ENCODE measurements at regions not wholly inside any gene's neighbourhood (a gene's known extent, or its start where the extent isn't known, plus 50 kb on each side); places are given as distances from the start of the nearest gene placed in this dataset.

- Mint-ChIP-seq H3K4me1 (ENCODE audit: low read depth) (no peaks in the 10 kb centered on the region), H3K27me3 (no peaks in the 10 kb centered on the region), H3K27ac (no peak overlapping the region), H3K9me3 (peaks cover 21% of the 10 kb centered on the region), H3K36me3 (ENCODE audit: low read depth) (no peaks in the 10 kb centered on the region), H3K4me3 (no peak overlapping the region)
- intact Hi-C loops (cut with micrococcal nuclease), result loop anchor here (10.0 kb wide), 1 partner anchor 677 kb away; no protein-coding TSS in a partner anchor
Measured at GRCh38 chr1:222161676-222162075, 386.2 kb downstream of the HHIPL2 start.

GRCh38 chr1:222157612-222158011, 390.3 kb downstream of the HHIPL2 start:
- Mint-ChIP-seq H3K27me3 (no peaks in the 10 kb centered on the region), H3K27ac (no peak overlapping the region)

GRCh38 chr1:222140206-222140605, 398.3 kb upstream of the DUSP10 start:
- Mint-ChIP-seq H3K4me1 (ENCODE audit: low read depth) (no peaks in the 10 kb centered on the region), H3K27ac (no peak overlapping the region), H3K36me3 (ENCODE audit: low read depth) (no peaks in the 10 kb centered on the region), H3K27me3 (no peaks in the 10 kb centered on the region), H3K4me3 (no peak overlapping the region), H3K9me3 (peaks cover 9% of the 10 kb centered on the region)
- intact Hi-C loops (cut with micrococcal nuclease), result no loop called here

More at GRCh38 chr1:222157612-222158011, 390.3 kb downstream of the HHIPL2 start:
- H3K4me3 Mint-ChIP-seq, result no peak overlapping the region
- intact Hi-C loops (cut with micrococcal nuclease), result no loop called here
- H3K9me3 Mint-ChIP-seq, result peaks cover 24% of the 10 kb centered on the region
- no peaks in the 10 kb centered on the region for H3K36me3 Mint-ChIP-seq (ENCODE audit: low read depth)
- H3K4me1 Mint-ChIP-seq (ENCODE audit: low read depth), result no peaks in the 10 kb centered on the region

GRCh38 chr1:222138095-222138494, 396.2 kb upstream of the DUSP10 start:
- Mint-ChIP-seq H3K36me3 (ENCODE audit: low read depth) (no peaks in the 10 kb centered on the region), H3K27ac (no peak overlapping the region), H3K4me3 (no peak overlapping the region), H3K27me3 (no peaks in the 10 kb centered on the region), H3K4me1 (ENCODE audit: low read depth) (no peaks in the 10 kb centered on the region), H3K9me3 (peaks cover 28% of the 10 kb centered on the region)
- intact Hi-C loops (cut with micrococcal nuclease), result no loop called here

GRCh38 chr1:222136869-222137268, 395.0 kb upstream of the DUSP10 start:
- Mint-ChIP-seq H3K4me1 (ENCODE audit: low read depth) (no peaks in the 10 kb centered on the region), H3K27me3 (no peaks in the 10 kb centered on the region), H3K36me3 (ENCODE audit: low read depth) (no peaks in the 10 kb centered on the region), H3K4me3 (no peak overlapping the region), H3K9me3 (peaks cover 28% of the 10 kb centered on the region), H3K27ac (no peak overlapping the region)
- intact Hi-C loops (cut with micrococcal nuclease), result no loop called here

- Mint-ChIP-seq H3K27ac (no peak overlapping the region), H3K27me3 (no peaks in the 10 kb centered on the region), H3K36me3 (ENCODE audit: low read depth) (no peaks in the 10 kb centered on the region), H3K4me3 (no peak overlapping the region), H3K4me1 (ENCODE audit: low read depth) (no peaks in the 10 kb centered on the region), H3K9me3 (peaks cover 7% of the 10 kb centered on the region)
- intact Hi-C loops (cut with micrococcal nuclease), result no loop called here
Measured at GRCh38 chr1:222129041-222129440, 387.2 kb upstream of the DUSP10 start.

GRCh38 chr1:222127526-222128152, 385.8 kb upstream of the DUSP10 start:
- Mint-ChIP-seq H3K27ac (no peak overlapping the region), H3K4me3 (no peak overlapping the region), H3K36me3 (ENCODE audit: low read depth) (no peaks in the 10 kb centered on the region), H3K27me3 (no peaks in the 10 kb centered on the region), H3K4me1 (ENCODE audit: low read depth) (no peaks in the 10 kb centered on the region), H3K9me3 (no peaks in the 10 kb centered on the region)
- intact Hi-C loops (cut with micrococcal nuclease), result no loop called here

GRCh38 chr1:222127096-222127495, 385.2 kb upstream of the DUSP10 start:
- no peak overlapping the region for H3K4me3 Mint-ChIP-seq
- H3K27ac Mint-ChIP-seq, result no peak overlapping the region
- intact Hi-C loops (cut with micrococcal nuclease), result no loop called here
- no peaks in the 10 kb centered on the region for H3K9me3 Mint-ChIP-seq
- no peaks in the 10 kb centered on the region for H3K36me3 Mint-ChIP-seq (ENCODE audit: low read depth)
- no peaks in the 10 kb centered on the region for H3K27me3 Mint-ChIP-seq
- H3K4me1 Mint-ChIP-seq (ENCODE audit: low read depth), result no peaks in the 10 kb centered on the region

- Mint-ChIP-seq H3K27me3 (no peaks in the 10 kb centered on the region), H3K9me3 (no peaks in the 10 kb centered on the region), H3K36me3 (ENCODE audit: low read depth) (no peaks in the 10 kb centered on the region), H3K27ac (no peak overlapping the region), H3K4me3 (no peak overlapping the region), H3K4me1 (ENCODE audit: low read depth) (no peaks in the 10 kb centered on the region)
- intact Hi-C loops (cut with micrococcal nuclease), result no loop called here
Measured at GRCh38 chr1:222126052-222126451, 384.2 kb upstream of the DUSP10 start.

GRCh38 chr1:222124602-222125001, 382.7 kb upstream of the DUSP10 start:
- Mint-ChIP-seq H3K4me3 (no peak overlapping the region), H3K27ac (no peak overlapping the region), H3K36me3 (ENCODE audit: low read depth) (no peaks in the 10 kb centered on the region), H3K4me1 (ENCODE audit: low read depth) (no peaks in the 10 kb centered on the region), H3K27me3 (no peaks in the 10 kb centered on the region), H3K9me3 (no peaks in the 10 kb centered on the region)
- intact Hi-C loops (cut with micrococcal nuclease), result no loop called here

- H3K4me3 Mint-ChIP-seq, result no peak overlapping the region
- H3K27me3 Mint-ChIP-seq, result no peaks in the 10 kb centered on the region
- no peak overlapping the region for H3K27ac Mint-ChIP-seq
- no peaks in the 10 kb centered on the region for H3K36me3 Mint-ChIP-seq (ENCODE audit: low read depth)
- no peaks in the 10 kb centered on the region for H3K9me3 Mint-ChIP-seq
- H3K4me1 Mint-ChIP-seq (ENCODE audit: low read depth), result no peaks in the 10 kb centered on the region
- intact Hi-C loops (cut with micrococcal nuclease), result no loop called here
Measured at GRCh38 chr1:222123111-222123510, 381.2 kb upstream of the DUSP10 start.

- Mint-ChIP-seq H3K4me1 (ENCODE audit: low read depth) (no peaks in the 10 kb centered on the region), H3K27me3 (no peaks in the 10 kb centered on the region), H3K9me3 (no peaks in the 10 kb centered on the region), H3K4me3 (no peak overlapping the region), H3K36me3 (ENCODE audit: low read depth) (no peaks in the 10 kb centered on the region), H3K27ac (no peak overlapping the region)
- intact Hi-C loops (cut with micrococcal nuclease), result no loop called here
Measured at GRCh38 chr1:222117809-222118208, 375.9 kb upstream of the DUSP10 start.

GRCh38 chr1:222114536-222115156, 372.8 kb upstream of the DUSP10 start:
- no peaks in the 10 kb centered on the region for H3K4me1 Mint-ChIP-seq (ENCODE audit: low read depth)
- H3K9me3 Mint-ChIP-seq, result no peaks in the 10 kb centered on the region
- H3K36me3 Mint-ChIP-seq (ENCODE audit: low read depth), result no peaks in the 10 kb centered on the region
- H3K4me3 Mint-ChIP-seq, result no peak overlapping the region
- H3K27me3 Mint-ChIP-seq, result no peaks in the 10 kb centered on the region
- intact Hi-C loops (cut with micrococcal nuclease), result no loop called here
- H3K27ac Mint-ChIP-seq, result no peak overlapping the region

GRCh38 chr1:222109836-222110235, 367.9 kb upstream of the DUSP10 start:
- no peaks in the 10 kb centered on the region for H3K36me3 Mint-ChIP-seq (ENCODE audit: low read depth)
- no peaks in the 10 kb centered on the region for H3K4me1 Mint-ChIP-seq (ENCODE audit: low read depth)
- H3K9me3 Mint-ChIP-seq, result no peaks in the 10 kb centered on the region
- peaks cover 3% of the 10 kb centered on the region for H3K27me3 Mint-ChIP-seq
- no peak overlapping the region for H3K27ac Mint-ChIP-seq
- no peak overlapping the region for H3K4me3 Mint-ChIP-seq
- intact Hi-C loops (cut with micrococcal nuclease), result no loop called here

GRCh38 chr1:222107975-222108374, 366.1 kb upstream of the DUSP10 start:
- Mint-ChIP-seq H3K9me3 (no peaks in the 10 kb centered on the region), H3K36me3 (ENCODE audit: low read depth) (no peaks in the 10 kb centered on the region), H3K4me3 (no peak overlapping the region), H3K27me3 (peaks cover 3% of the 10 kb centered on the region), H3K4me1 (ENCODE audit: low read depth) (no peaks in the 10 kb centered on the region), H3K27ac (no peak overlapping the region)
- intact Hi-C loops (cut with micrococcal nuclease), result no loop called here

Data from dendritic cell treated with granulocyte-macrophage colony-stimulating factor and Interleukin-4, amounts not matched to agents 40 ng/mL and 50 ng/mL, for 4 days (primary cell).